Esophagus muscularis mucosa (tissue), 3 donors: ENCODE measurements at regions not wholly inside any gene's neighbourhood (a gene's known extent, or its start where the extent isn't known, plus 50 kb on each side); places are given as distances from the start of the nearest gene placed in this dataset.

Source experiments
- CTCF ChIP-seq, 3 experiments: fragments of 200-600 bp in 2 of 3; fragments of 450-650 bp in 1 of 3; sonication (generic) in 2 of 3; IDR thresholded peaks; one replicate each; pipeline ENCODE4 v1.5.1; 2017 to 2019; ENCODE audit warnings: antibody characterized with exemption in 3 of 3, mild to moderate bottlenecking in 2 of 3, moderate library complexity in 1 of 3
- POLR2A ChIP-seq: fragments of 450-650 bp; IDR thresholded peaks from one replicate; pipeline ENCODE4 v1.6.1; 2017; ENCODE audit warnings: antibody characterized with exemption, moderate library complexity, mild to moderate bottlenecking, low read depth
- POLR2AphosphoS5 ChIP-seq, 2 donors: sonication (generic); formaldehyde crosslinking; IDR thresholded peaks; one replicate each; pipeline ENCODE4 v1.6.1; 2017; ENCODE audit warnings: antibody characterized with exemption in 2 of 2

DNA sequence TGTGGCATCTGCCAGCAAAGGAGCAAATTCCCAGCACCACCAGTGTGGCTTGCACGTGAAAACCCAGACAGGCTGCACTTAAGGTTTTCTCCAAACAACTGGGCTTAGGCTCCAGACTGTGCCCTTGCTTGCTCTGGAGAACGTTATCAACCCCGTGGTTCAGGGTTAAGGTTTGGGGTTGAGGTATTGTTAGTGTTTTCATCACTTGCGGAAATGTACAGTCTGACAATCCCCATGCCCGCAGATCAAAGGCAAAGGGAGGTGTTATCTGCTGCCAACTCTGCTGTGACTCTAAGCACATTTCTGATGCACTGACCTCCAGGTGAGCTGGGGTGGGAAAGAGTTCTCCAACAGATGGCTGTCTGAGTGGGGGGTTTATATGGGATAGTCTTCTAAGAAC is 253.5 kb upstream of the NT5C1B start:
- TF ChIP-seq POLR2AphosphoS5 (IDR thresholded peaks at IDR 0.05) (no peak), CTCF (IDR thresholded peaks at IDR 0.05) (no peak), POLR2A (no peak)
